DMS53 (cell line): ENCODE measurements at regions not wholly inside any gene's neighbourhood (a gene's known extent, or its start where the extent isn't known, plus 50 kb on each side); places are given as distances from the start of the nearest gene placed in this dataset.

Experiments
- DNase-seq: peaks from one replicate; lab custom pipeline; 2025; lab: John Stamatoyannopoulos, UW

DNA sequence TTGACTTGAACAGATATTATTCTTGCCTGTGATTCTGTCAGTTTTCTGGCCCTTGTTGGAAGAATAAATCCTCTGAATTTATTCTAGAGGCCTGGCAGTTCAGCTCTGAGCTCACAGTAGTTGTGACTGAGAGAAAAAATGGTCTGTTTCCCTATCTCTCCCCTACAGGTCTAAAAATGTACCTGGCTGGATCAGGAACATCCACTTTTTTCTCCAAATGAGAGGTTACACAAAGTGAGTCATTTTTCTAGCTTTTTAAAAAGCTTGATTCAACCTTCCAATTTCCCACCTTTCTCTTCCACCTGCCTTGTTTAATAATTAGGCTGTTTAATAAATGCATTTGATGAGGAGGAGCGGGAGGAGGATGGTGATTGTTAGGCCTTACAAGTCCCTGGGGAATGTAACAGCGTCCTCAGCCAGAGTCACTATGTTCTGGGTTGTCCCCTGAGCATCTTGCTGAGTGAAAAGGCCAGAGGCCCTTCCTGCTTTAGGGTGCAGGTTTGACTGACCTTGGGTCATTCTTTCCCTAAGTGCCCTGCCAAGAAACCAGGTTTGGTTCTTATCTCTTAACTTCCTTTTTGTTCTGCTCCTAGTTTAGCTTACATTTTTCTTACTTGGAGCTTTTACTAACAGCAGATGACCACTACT is 91.7 kb upstream of the FUT8 start:
- DNase-seq: no peak

DNA sequence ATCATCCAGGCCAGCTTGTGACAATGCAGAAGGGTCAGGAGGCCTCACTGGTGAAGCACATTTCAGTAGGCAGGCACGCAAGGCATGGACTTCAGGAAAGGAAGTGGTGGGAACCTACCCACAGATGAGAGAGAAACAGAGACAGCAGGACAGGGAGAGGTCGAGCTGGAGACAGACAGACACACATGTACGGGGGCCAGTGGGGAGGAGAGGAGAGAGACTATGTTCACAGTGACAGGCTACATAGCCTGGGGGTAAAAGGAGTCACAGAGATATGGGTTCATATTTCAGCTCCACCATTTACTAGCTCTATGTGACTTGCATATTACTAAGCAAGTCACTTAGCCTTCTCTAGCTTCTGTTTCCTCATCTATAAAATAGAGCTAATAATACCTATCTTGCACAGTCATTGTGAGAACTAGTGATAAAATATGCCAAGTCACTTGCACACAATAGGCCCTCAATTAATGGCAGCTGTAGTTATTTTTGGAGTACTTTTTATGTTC is 91.1 kb upstream of the FUT8 start:
- DNase-seq: no peak

DNA sequence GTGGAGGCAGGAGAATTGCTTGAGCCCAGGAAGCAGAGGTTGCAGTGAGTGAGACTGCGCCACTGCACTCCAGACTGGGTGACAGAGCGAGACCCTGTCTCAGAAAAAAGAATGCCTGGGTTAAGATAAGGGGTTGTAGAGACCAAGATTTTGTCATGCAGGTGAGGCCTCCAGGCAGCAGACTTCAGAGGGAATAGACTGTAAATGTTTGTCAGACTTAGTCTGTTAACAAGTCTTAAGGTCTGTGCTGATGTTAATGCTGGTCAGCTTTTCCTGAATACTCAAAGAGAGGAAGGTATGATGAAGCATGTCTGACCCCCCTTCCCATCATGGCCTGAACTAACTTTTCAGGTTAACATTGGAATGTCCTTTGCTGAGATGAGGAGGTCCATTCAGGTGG is 83.0 kb upstream of the FUT8 start:
- no peak for DNase-seq

DNA sequence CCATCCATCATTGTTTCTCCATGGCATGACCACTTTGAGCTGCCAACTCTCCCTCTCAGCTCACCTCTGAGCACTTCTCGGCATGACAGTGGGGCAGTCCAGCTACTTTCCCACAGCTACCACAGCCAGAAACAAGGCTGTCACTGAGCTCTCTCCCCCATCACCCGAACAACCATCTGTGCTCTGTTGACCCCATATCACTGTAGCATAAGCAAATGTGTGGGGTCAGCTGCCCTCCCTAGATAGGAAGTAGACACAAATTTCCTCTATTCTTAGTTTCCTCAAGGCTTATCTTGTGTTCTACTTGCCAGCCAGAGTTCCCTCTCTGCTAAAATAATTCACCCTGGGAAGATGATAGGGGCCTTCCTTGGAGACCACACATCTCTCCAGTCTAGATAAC is 82.6 kb upstream of the FUT8 start:
- DNase-seq: no peak

DNA sequence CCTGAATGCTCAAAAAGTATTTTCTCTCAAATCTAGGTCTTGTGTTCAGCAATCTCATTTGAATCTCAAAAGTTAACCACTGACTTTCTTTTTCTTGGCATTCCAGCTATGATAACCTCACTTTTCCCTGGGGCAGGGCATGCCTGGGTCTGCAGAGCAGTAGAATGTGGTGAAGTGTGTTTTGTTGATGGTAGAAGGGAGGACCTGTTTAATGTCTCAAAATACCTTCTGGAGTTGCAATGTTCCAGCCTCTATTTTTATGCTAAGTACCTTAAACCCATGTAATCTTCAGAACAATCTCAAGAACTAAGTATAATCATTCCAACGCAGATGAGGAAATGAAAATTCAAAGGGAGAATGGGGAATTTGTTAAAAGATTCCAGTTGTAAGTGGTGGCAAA is 82.1 kb upstream of the FUT8 start:
- DNase-seq: no peak

DNA sequence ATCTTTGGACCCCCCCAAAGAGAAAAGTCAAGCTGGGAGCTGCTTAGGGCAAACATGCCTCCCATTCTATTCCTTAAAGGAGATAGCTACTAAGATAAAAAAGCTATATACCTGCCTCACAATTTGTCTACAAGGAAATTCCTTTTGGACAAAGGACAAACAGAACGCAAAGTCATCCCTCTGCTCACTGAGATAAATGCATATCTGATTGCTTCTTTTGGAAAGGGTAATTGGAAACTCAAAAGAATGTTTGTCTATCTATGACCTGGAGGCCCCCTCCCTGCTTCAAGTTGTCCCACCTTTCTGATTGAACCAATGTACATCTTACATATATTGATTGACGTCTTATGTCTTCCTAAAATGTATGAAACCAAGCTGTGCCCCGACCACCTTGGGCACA is 80.9 kb upstream of the FUT8 start:
- DNase-seq: no peak

DNA sequence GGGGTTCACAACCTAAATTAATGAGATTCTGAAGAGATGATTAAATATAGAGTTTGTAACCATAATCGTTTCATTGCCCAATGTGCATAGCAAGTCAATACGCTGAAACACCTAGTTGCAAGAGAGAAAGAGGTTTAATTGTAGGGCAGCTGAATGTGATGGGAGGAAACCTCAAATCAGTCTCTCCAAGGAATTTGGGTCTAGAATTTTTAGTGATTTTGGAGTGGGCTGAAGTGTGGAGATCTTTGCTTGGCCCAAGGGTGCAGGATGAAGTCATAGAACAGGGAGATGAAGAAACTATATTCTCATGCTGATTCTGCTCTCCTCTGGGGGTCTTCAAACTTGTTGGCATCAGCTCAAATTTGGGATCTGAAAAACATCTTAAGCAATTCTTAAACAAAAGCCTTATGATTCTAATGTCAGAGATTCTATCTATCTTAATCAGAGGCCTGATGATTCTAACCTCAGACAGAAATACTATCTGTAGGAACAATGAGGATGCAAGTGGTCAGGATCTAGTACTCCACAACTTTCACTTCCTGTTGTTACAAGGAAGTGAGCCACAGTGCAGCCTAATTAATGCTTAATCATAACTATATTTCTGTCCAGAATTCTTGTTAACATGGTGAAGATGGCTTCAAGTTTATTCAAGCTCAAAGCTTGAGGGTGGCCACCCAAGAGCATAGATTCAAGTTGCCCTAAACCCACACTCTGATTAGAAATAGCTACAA is 80.2 kb upstream of the FUT8 start:
- peak; percentile 3 for DNase-seq

DNA sequence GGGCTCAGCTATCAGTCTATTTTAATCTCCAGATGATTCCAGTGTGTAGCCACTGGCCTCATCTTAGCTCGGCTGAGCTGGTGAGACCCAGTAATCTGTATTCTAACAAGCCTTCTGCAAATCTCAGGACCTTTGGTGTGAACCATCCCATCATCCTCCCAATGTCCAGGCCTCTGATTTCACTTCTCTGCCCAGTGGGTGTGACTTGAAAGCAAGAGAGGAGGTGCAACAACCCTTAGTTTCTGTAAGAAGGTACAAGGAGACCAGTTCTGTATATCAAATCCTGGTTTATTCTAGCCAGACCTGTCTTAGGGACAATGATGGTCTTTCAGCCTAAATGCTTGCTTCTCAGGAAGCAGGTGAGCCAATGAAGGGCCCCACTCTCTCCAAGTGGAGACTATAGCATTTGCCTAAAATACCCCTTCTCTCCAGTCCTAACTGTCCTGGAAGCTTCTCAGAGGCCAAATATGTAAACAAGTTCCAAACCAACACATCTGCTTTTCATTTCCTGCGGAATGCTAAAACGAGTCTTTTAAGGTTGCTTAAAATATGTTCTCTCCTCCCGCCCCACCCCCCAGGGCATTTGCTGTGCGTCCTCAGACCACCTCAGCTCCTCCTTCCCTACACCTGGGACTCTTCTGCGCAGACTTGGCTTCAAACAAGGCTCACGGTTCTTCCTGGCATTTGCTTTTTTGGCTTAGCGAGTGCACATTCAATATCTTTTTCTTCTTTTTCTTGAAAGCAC is 78.4 kb upstream of the FUT8 start:
- no peak for DNase-seq

DNA sequence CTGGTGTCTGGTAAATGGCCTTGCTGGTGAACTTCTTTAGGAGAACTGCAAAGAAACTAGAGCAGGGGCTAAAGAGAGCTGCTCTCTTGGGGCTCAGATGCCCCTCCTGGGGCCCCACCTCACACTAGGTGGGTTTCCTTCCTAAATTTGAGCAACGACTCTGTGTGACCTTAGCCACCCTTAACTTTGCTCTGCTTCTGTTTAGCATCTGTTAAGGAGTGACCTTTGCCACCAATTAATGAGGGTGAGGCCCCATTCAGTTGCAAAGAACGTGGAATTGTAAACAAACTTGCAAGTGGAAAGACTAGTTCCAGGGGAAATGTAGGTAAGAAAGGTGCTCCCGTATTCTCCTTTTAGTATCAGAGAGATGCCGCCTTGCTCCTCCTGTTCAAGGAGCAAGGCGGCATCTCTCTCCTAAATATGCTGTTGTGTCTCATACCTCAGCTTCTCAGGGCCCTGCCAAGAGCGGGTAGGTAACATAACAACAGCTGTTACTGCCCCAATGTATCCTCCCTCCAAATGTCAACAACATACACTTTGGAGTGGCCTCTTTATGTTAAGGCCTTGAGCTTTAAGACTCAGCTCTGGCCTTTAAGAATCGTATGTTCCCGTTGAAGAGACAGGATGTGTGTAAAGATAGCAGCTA is 77.6 kb upstream of the FUT8 start:
- DNase-seq: peak; percentile 75

DNA sequence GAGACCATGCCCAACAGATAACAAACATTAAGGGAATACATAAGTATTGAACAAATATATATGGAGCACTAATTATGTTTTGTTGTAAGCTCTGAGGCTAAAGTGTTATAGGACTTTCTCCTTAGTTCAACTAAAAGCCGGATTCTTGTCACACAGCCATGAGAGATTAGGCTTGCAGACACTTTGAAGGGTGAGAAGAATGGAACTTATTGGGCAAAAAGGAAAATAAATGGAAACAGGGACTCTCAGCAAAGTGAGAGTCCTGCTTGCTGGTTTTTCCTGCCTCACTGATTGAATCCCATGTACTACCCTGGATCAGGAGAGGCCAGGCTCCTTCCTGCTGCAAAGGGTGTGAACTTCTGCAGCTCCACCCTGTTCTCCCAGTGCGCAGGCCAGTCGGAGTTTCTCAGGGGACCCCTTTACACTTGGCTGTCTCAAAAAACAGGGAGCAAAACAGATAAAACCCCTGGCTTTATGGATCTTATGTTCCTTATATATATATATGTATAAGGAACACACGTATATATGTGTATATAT is 77.1 kb upstream of the FUT8 start:
- DNase-seq: no peak

DNA sequence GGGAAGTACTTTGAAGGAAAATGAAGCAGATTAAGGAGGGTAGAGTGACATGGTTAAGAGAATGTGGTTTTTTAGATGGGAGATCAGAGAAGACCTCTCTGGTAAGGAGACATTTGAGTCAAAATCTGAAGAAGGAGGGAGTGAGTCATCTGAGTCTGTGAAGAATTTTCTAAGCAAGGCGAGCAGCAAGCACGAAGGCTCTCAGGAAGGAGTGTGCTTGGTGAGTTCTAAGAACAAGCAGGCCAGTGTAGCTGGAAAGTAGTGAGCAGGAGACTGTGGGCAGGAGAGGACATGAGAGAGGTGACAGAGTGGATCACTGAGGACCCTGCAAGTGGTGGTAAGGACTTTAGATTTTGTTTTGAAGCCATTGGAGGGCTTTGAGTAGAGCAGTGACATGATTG is 76.3 kb upstream of the FUT8 start:
- no peak for DNase-seq

DNA sequence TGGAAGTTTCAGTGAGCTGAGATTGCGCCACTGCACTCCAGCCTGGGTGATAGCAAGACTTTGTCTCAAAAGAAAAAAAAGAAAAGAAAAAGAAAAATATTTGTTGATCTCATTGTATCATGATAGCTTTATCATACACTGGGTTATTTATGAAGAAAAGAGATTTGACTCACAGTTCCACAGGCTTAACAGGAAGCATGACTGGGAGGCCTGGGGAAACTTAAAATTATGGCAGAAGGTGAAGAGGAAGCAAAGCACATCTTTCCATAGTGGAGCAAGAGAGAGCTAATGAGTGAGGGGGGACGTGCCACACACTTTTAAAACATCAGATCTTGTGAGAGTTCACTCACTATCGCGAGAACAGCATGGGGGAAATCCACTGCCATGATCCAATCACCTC is 72.7 kb upstream of the FUT8 start:
- DNase-seq: no peak

DNA sequence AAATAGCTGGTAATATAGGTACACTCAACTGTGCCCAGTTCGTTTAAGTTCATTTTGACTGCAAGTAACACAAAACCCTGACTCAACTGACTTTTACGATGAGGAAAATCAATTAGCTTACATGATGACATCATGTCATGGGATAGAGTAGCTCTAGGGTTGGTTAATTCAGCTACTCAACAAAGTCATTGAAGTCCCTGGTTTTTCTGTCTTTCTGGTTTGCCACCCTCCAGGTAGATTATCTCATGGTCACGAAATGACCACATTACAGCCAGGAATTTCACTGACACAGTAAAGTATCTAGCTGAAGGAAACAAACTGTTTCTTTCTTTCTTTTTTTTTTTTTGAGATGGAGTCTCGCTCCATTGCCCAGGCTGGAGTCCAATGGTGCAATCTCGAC is 68.5 kb upstream of the FUT8 start:
- no peak for DNase-seq

DNA sequence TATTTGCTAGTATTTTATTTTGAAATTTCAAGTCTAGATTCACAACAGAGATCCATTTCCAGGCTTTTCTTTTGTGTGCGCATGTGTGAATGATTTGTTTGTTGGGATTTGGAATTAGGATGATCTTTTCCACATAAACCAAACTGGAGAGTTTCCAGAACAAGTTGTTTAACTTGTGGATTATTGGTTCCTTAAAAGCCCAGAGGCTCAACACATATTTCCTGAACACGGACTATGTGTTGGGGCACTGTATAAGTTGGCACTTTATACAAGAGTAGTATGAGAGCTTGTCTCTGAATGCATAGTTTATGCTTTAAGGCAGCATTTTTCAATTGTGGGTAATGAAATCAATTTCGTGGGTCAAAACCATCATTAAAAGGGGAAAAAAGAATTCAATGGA is 67.3 kb upstream of the FUT8 start:
- no peak for DNase-seq

DNA sequence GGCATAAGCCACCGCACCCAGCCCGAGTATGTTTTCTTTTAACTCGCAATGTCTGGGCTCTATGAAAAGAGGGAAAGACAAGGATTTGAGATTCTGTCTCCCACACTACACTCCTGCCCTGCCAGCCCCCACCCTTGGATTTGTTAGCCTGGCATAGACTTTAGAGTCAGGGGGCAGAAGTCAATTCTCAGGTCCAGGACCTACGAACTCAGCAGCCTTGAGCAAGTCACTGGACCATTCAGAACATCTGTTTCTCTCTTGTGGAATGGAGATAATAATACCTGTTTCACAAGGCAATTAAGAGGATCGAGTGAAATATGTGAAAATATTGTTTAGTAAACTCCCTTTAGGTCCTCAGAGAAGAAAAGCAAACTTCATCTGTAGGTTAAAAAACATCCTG is 66.1 kb upstream of the FUT8 start:
- no peak for DNase-seq

DNA sequence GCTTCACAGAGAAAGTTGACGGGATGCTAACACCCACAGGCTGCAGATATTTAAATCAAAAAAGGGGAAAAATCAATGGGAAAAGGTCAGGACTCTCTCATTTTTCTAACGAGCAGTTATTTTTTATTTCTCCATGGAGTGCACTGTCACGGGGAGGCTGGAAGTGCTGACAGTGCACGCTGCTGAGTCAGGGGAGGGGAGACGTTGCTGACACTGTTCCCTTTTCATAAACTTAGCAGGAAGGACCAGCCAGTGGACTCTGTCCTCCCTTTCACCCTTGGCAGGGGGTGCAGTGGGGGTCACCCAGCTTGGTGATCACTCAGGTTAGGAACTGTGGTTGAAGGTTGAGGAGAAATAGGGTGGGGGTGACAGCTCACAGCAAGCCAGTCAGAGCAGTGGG is 65.6 kb upstream of the FUT8 start:
- DNase-seq: no peak

DNA sequence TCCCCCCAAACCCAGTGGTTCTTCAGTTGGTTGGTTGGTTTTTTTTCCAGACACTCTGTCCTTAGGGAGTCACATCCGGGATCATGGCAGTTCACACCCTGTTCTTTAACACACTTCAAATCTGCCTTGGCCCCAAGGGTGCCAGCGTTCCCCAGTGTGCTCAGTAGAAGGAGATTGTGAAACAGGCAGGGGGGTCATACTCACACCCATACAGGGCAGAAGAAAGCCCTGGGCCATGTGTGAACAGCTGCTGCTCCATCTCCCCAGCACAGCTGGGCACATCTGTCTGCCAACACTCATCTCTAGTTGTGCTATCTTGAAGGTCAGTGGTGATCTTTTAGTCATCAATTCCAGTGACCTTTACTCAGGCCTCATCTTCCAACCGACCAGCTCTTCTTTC is 64.4 kb upstream of the FUT8 start:
- DNase-seq: no peak

DNA sequence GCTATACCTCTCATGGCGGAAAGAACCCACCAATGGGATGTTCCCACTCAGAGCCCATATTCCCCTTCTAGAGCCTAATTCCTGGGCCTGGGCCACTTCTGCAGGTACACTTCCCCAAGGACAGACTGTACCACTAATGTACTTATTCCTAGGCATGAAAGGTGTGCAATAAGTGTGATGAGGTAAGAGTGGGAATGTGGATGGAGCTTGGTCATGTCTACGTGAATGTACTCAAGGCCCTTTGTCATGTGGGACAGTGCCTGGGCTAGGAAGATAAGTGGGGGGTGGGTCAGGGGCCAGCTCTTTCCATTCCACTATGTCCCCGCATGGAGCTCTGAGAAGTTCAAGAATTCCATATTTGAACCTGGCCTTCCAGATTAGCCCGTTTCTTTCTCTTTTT is 63.4 kb upstream of the FUT8 start:
- no peak for DNase-seq

DNA sequence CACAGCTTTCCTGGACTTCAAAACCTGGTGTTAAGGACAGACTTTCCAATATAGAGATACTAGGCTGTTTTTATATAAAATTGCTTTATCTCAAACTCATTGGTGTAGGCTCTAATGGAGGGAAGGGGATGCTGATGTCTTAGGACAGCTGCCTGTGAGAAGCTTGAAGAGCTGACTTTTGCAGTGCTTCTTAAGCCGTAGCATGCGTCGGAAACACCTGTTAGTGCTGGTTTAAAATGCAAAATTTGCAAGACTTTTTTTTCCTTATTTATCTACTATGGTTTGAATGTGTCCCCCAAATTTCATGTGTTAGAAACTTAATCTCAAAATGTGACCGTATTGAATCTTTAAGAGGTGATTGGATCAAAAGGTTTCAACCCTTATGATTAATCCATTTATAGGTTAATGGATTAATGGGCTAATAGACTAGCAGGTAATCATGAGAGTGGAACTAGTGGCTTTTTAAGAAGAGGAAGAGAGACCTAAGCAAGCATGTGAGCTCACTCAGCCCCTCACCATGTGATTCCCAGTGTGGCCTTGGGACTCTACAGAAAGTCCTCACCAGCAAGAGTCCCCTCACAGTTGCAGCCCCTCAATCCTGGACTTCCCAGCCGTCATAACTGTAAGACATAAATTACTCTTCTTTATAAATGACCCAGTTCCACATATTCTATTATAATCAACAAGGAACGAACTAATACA is 60.9 kb upstream of the FUT8 start:
- DNase-seq: no peak

DNA sequence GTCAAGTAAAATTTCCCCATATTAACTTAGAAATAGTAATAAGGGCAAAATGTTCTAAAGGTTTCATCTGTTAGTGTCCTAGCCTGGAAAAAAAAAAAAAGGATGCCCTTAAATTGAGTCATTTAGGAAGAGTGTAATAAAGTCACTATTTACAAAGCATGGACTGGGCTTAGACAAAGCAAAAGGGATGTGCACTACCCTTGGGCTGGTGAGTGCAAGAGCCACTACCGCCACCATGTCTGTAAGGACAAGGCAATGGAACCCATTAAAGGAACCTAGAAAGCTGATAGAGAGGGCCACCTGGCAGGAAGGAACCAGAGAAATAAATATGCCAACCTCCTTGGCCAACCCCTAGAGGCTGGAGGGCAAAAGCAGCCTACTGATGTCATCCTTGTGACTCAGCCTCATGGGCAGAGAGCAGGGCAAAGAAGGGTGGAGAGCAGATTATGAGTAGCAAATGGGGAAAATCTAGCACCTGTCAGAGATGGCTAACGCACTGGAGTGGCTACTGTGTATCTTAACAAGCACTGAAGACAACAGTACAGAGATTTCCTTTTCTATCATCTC is 59.5 kb upstream of the FUT8 start:
- peak; percentile 81 for DNase-seq

DNA sequence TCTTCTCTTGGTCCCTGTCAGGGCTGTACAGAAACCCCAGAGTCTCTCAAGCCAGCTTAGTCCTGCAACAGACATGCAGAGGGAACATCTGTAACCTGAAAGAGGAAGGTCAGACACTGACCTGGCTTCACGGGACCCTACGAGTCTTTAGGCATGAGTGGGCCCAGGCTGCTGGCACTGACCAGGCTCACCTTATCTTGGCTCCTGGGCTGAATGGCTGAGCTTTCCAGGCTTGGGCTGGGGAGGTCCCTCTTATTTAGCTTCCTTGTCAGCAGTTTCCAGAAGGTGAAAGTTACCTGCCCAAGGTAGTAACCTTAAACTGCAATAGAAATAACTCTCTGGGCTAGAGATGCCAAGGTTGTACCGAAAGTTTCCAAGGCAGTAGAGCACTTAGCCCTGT is 58.4 kb upstream of the FUT8 start:
- no peak for DNase-seq
